Vagina (tissue), 2 donors: ENCODE measurements at regions not wholly inside any gene's neighbourhood (a gene's known extent, or its start where the extent isn't known, plus 50 kb on each side); places are given as distances from the start of the nearest gene placed in this dataset.

Experiments used
- DNase-seq, 2 donors: peaks; one replicate each; pipeline ENCODE4 v3.0.0-alpha.2; 2017; ENCODE audit errors: extremely low spot score in 2 of 2
- H3K27ac ChIP-seq: fragments of 200-600 bp; sonication (generic); one replicate; pipeline ENCODE4 v1.5.1; 2019
- H3K27me3 ChIP-seq: fragments of 200-600 bp; sonication (generic); one replicate; pipeline ENCODE4 v1.5.1; 2019
- H3K36me3 ChIP-seq, 2 donors: fragments of 200-600 bp; sonication (generic); one replicate each; pipeline ENCODE4 v1.5.1; 2017 to 2019
- H3K4me1 ChIP-seq: fragments of 200-600 bp; sonication (generic); one replicate; pipeline ENCODE4 v1.5.1; 2019
- H3K4me3 ChIP-seq, 2 donors: fragments of 200-600 bp; sonication (generic); 1 replicate in 1 of 2; 2 replicates in 1 of 2; pipeline ENCODE4 v1.5.1; 2016 to 2019
- H3K9me3 ChIP-seq: fragments of 200-600 bp; sonication (generic); one replicate; pipeline ENCODE4 v1.5.1; 2019
- POLR2A ChIP-seq, 2 donors: fragments of 450-650 bp; IDR thresholded peaks; one replicate each; pipeline ENCODE4 v1.6.1; 2017; ENCODE audit warnings: antibody characterized with exemption in 2 of 2, mild to moderate bottlenecking in 2 of 2, moderate library complexity in 2 of 2
- POLR2AphosphoS5 ChIP-seq, 2 donors: sonication (generic); formaldehyde crosslinking; IDR thresholded peaks; one replicate each; pipeline ENCODE4 v1.9.0; 2017; ENCODE audit warnings: antibody characterized with exemption in 2 of 2, mild to moderate bottlenecking in 2 of 2, low read depth in 1 of 2; ENCODE audit not compliant: insufficient read depth in 1 of 2
- intact Hi-C: fragments of 100-400 bp; cut with DNase I; formaldehyde crosslinking; loops from one replicate; pipeline ENCODE4 v1.15.1; 2023
- TF ChIP-seq, protein P1 (sequence below), 3 experiments: fragments of 450-650 bp in 2 of 3; fragments of 200-600 bp in 1 of 3; sonication (generic) in 1 of 3; IDR thresholded peaks; one replicate each; pipeline ENCODE4 v1.5.1; 2017 to 2019; ENCODE audit warnings: antibody characterized with exemption in 3 of 3, mild to moderate bottlenecking in 2 of 3, moderate library complexity in 2 of 3

DNA sequence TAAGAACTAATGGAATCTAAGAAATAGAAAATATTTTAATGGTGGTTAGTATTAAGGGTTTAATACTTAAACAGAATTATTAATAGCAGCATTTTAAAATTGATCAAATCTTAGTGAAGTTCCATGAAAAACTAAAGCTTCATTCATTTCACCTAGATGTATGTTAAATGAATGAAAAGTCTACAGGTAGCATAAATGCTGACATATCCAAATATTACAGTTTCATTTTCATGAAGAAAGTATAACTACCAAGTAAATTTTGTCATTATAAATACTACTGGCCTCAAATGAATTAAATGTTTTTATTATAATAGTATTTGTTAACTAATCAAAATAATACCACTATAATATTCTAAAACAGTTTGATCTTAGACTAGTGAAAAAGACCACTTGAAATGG, 403.3 kb downstream of the LIG4 start:
- TF ChIP-seq POLR2A (IDR thresholded peaks at IDR 0.05) (no peak), POLR2AphosphoS5 (IDR thresholded peaks at IDR 0.05; ENCODE audit: insufficient read depth in 1 of 2, low read depth in 1 of 2) (no peak)
- TF ChIP-seq, protein P1, sequence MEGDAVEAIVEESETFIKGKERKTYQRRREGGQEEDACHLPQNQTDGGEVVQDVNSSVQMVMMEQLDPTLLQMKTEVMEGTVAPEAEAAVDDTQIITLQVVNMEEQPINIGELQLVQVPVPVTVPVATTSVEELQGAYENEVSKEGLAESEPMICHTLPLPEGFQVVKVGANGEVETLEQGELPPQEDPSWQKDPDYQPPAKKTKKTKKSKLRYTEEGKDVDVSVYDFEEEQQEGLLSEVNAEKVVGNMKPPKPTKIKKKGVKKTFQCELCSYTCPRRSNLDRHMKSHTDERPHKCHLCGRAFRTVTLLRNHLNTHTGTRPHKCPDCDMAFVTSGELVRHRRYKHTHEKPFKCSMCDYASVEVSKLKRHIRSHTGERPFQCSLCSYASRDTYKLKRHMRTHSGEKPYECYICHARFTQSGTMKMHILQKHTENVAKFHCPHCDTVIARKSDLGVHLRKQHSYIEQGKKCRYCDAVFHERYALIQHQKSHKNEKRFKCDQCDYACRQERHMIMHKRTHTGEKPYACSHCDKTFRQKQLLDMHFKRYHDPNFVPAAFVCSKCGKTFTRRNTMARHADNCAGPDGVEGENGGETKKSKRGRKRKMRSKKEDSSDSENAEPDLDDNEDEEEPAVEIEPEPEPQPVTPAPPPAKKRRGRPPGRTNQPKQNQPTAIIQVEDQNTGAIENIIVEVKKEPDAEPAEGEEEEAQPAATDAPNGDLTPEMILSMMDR (IDR thresholded peaks at IDR 0.05): no peak
- Histone ChIP-seq H3K27me3 (no peaks in the 10 kb centered on the region), H3K27ac (no peak overlapping the region), H3K36me3 (no peaks in the 10 kb centered on the region), H3K4me1 (no peaks in the 10 kb centered on the region), H3K9me3 (no peaks in the 10 kb centered on the region), H3K4me3 (no peak overlapping the region)
- intact Hi-C loops: no loop called here
- no peak for DNase-seq

DNA sequence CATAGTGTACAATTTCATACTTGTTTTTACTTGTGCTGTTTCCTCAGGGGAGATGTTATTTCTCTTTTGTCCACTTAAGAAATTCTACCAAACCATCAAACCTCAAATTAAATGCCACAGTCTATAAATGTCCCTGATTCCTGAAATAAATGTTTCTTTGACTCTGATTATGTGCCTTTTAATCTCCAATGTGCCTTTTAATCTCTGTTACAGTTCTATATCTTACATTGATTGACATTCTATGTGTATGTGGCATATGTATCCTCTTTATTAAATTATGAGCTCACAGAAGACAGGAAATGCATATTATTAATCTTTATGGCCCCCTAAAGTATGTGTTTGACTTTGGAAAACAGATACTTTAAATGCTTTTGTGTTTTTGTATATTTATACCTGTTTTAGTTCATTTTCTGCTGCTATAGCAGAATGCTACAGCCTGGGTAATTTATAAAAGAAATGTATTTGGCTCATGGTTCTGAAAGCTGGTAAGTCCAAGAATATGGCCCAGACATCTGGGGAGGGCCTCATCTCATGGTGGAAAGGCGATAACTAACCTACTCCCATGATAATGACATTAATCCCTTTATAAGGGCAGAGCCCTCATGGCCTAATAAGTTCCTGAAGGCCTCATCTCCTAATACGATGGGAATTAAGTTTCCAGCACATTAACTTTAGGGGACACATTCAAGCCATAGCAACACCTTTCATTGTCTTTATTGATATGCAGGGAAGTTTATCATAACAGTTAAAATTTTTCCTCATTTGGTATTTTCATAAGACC, 403.9 kb downstream of the LIG4 start:
- Histone ChIP-seq H3K36me3 (no peaks in the 10 kb centered on the region), H3K27me3 (no peaks in the 10 kb centered on the region), H3K4me1 (no peaks in the 10 kb centered on the region), H3K27ac (no peak overlapping the region), H3K4me3 (no peak overlapping the region), H3K9me3 (no peaks in the 10 kb centered on the region)
- intact Hi-C loops: no loop called here
- TF ChIP-seq POLR2AphosphoS5 (IDR thresholded peaks at IDR 0.05; ENCODE audit: insufficient read depth in 1 of 2, low read depth in 1 of 2) (no peak), POLR2A (IDR thresholded peaks at IDR 0.05) (no peak)
- TF ChIP-seq, protein P1 (IDR thresholded peaks at IDR 0.05): no peak
- DNase-seq: no peak

GRCh38 chr13:107809125-107809524, 406.2 kb downstream of the LIG4 start:
- no peak for TF ChIP-seq POLR2AphosphoS5 (IDR thresholded peaks at IDR 0.05; ENCODE audit: insufficient read depth in 1 of 2, low read depth in 1 of 2)
- no peak for TF ChIP-seq POLR2A (IDR thresholded peaks at IDR 0.05)
- TF ChIP-seq, protein P1 (IDR thresholded peaks at IDR 0.05): no peak
- intact Hi-C loops: no loop called here
- Histone ChIP-seq H3K27ac (no peak overlapping the region), H3K4me1 (no peaks in the 10 kb centered on the region), H3K27me3 (no peaks in the 10 kb centered on the region), H3K36me3 (no peaks in the 10 kb centered on the region), H3K4me3 (no peak overlapping the region), H3K9me3 (no peaks in the 10 kb centered on the region)
- DNase-seq: no peak

- DNase-seq: no peak
- intact Hi-C loops: no loop called here
These were observed 406.9 kb downstream of the LIG4 start for GRCh38 chr13:107808389-107808788.

More at GRCh38 chr13:107808389-107808788, 406.9 kb downstream of the LIG4 start:
- no peaks in the 10 kb centered on the region for H3K36me3 ChIP-seq
- TF ChIP-seq POLR2A (IDR thresholded peaks at IDR 0.05) (no peak), POLR2AphosphoS5 (IDR thresholded peaks at IDR 0.05; ENCODE audit: insufficient read depth in 1 of 2, low read depth in 1 of 2) (no peak)
- TF ChIP-seq, protein P1 (IDR thresholded peaks at IDR 0.05): no peak
- H3K27ac ChIP-seq: no peak overlapping the region
- no peaks in the 10 kb centered on the region for H3K9me3 ChIP-seq
- H3K4me1 ChIP-seq: no peaks in the 10 kb centered on the region
- no peaks in the 10 kb centered on the region for H3K27me3 ChIP-seq
- H3K4me3 ChIP-seq: no peak overlapping the region
